ENCODE measurements at regions not wholly inside any gene's neighbourhood (a gene's known extent, or its start where the extent isn't known, plus 50 kb on each side); places are given as distances from the start of the nearest gene placed in this dataset.

- intact Hi-C loops (cut with DNase I; ENCODE audit: low total_unique reads): loop anchor here (10.0 kb wide), 1 partner anchor 1073 kb away; no protein-coding TSS in a partner anchor
- WGBS, 2 donors: 85 to 91% methylated on average over 8 of the region's 8 CpGs
- DNase-seq (ENCODE audit: low spot score in 2 of 2): no peak
- TF ChIP-seq POLR2A (IDR thresholded peaks at IDR 0.05) (no peak), CTCF (IDR thresholded peaks at IDR 0.05) (no peak)
- no peak overlapping the region for H3K4me3 ChIP-seq (ENCODE audit: low read depth, poor library complexity, severe bottlenecking)
Measured at GRCh38 chr1:96971849-96972602, 250.4 kb downstream of the PTBP2 start.

- no peak for DNase-seq (ENCODE audit: low spot score in 2 of 2)
- intact Hi-C loops (cut with DNase I; ENCODE audit: low total_unique reads): loop anchor here (10.0 kb wide), 1 partner anchor 1071 kb away; no protein-coding TSS in a partner anchor
- 27 to 36% methylated on average over 1 of the region's 1 CpG for WGBS, 2 donors
- no peak overlapping the region for H3K4me3 ChIP-seq (ENCODE audit: low read depth, poor library complexity, severe bottlenecking)
- TF ChIP-seq POLR2A (IDR thresholded peaks at IDR 0.05) (no peak), CTCF (IDR thresholded peaks at IDR 0.05) (no peak)
Measured at GRCh38 chr1:96973605-96974004, 252.0 kb downstream of the PTBP2 start.

GRCh38 chr1:96978444-96978843 is 256.9 kb downstream of the PTBP2 start:
- no peak for DNase-seq (ENCODE audit: low spot score in 2 of 2)
- no peak overlapping the region for H3K4me3 ChIP-seq (ENCODE audit: low read depth, poor library complexity, severe bottlenecking)
- no peak for TF ChIP-seq POLR2A (IDR thresholded peaks at IDR 0.05)
- no peak for TF ChIP-seq CTCF (IDR thresholded peaks at IDR 0.05)
- 85 to 90% methylated on average over 3 of the region's 3 CpGs for WGBS, 2 donors
- intact Hi-C loops (cut with DNase I; ENCODE audit: low total_unique reads): loop anchor here (10.0 kb wide), 1 partner anchor 1066 kb away; no protein-coding TSS in a partner anchor

- no peak overlapping the region for H3K4me3 ChIP-seq (ENCODE audit: low read depth, poor library complexity, severe bottlenecking)
- WGBS, 2 donors: 71 to 74% methylated on average over 4 of the region's 4 CpGs
- no peak for TF ChIP-seq POLR2A (IDR thresholded peaks at IDR 0.05)
- TF ChIP-seq CTCF (IDR thresholded peaks at IDR 0.05): no peak
- no peak for DNase-seq (ENCODE audit: low spot score in 2 of 2)
- intact Hi-C loops (cut with DNase I; ENCODE audit: low total_unique reads): loop anchor here (10.0 kb wide), 1 partner anchor 1066 kb away; no protein-coding TSS in a partner anchor
Measured at GRCh38 chr1:96978901-96979300, 257.3 kb downstream of the PTBP2 start.

- no peak for TF ChIP-seq CTCF (IDR thresholded peaks at IDR 0.05)
- no peak for TF ChIP-seq POLR2A (IDR thresholded peaks at IDR 0.05)
- WGBS, 2 donors: 75 to 76% methylated on average over 3 of the region's 3 CpGs
- H3K4me3 ChIP-seq (ENCODE audit: low read depth, poor library complexity, severe bottlenecking): no peak overlapping the region
- intact Hi-C loops (cut with DNase I; ENCODE audit: low total_unique reads): loop anchor here (10.0 kb wide), 1 partner anchor 1065 kb away; no protein-coding TSS in a partner anchor
- DNase-seq (ENCODE audit: low spot score in 2 of 2): no peak
Measured at GRCh38 chr1:96979304-96980268, 258.0 kb downstream of the PTBP2 start.
